ENCODE measurements at regions not wholly inside any gene's neighbourhood (a gene's known extent, or its start where the extent isn't known, plus 50 kb on each side); places are given as distances from the start of the nearest gene placed in this dataset.
A peak's percentile ranks its signal among the peaks of the same experiment; 100 is the strongest.

DNA sequence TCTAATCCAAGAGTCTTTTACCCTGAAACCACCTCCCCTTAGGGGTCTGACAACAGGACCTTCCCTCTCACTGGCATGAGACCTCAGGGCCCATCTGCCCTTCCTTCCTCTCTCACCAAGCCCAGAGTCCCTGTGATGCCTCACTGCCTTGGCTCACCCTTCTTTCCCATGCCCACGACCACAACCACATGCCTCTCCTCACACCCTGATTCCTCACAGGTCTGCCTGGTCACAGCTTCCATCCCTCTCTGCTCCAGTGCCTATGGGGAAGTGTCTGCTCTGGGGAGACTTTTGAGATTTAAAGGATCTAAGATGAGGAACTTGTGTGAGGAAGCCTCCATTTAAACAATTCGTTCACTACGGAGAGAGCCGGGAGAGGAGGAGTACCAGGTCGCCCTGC, 98.9 kb upstream of the SH3BP4 start:
- no peak for TF ChIP-seq FOXM1 (IDR thresholded peaks at IDR 0.05; ENCODE audit: borderline replicate concordance, low read depth)
- TF ChIP-seq, protein P1, sequence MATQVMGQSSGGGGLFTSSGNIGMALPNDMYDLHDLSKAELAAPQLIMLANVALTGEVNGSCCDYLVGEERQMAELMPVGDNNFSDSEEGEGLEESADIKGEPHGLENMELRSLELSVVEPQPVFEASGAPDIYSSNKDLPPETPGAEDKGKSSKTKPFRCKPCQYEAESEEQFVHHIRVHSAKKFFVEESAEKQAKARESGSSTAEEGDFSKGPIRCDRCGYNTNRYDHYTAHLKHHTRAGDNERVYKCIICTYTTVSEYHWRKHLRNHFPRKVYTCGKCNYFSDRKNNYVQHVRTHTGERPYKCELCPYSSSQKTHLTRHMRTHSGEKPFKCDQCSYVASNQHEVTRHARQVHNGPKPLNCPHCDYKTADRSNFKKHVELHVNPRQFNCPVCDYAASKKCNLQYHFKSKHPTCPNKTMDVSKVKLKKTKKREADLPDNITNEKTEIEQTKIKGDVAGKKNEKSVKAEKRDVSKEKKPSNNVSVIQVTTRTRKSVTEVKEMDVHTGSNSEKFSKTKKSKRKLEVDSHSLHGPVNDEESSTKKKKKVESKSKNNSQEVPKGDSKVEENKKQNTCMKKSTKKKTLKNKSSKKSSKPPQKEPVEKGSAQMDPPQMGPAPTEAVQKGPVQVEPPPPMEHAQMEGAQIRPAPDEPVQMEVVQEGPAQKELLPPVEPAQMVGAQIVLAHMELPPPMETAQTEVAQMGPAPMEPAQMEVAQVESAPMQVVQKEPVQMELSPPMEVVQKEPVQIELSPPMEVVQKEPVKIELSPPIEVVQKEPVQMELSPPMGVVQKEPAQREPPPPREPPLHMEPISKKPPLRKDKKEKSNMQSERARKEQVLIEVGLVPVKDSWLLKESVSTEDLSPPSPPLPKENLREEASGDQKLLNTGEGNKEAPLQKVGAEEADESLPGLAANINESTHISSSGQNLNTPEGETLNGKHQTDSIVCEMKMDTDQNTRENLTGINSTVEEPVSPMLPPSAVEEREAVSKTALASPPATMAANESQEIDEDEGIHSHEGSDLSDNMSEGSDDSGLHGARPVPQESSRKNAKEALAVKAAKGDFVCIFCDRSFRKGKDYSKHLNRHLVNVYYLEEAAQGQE (IDR thresholded peaks at IDR 0.05; ENCODE audit: low read depth): no peak
- TF ChIP-seq TAF1 (IDR thresholded peaks at IDR 0.05; ENCODE audit: low read depth): no peak
- no peak for TF ChIP-seq NFIC (IDR thresholded peaks at IDR 0.05)
- TF ChIP-seq EGR1 (IDR thresholded peaks at IDR 0.05): no peak

GRCh38 chr2:234852035-234852434, 99.8 kb upstream of the SH3BP4 start:
- TF ChIP-seq NFIC (IDR thresholded peaks at IDR 0.05) (no peak), USF1 (IDR thresholded peaks at IDR 0.05) (no peak), EP300 (IDR thresholded peaks at IDR 0.05; ENCODE audit: borderline replicate concordance) (no peak)

DNA sequence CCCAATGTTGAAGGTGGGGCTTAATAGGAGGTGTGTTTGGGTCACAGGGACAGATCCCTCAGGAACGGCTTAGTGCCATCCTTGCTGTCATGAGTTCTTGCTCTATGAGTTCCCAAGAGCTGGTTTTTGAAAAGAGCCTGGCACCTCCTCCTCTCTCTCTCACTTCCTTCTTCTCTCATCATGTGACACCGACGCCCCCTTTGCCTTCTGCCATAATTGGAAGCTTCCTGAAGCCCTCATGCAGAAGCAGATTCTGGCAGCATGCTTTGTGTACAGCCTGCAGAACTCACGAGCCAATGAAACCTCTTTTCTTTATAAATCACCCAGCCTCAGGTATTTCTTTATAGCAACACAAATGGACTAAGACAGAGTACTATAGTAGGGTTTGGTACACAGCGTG, 100.4 kb upstream of the SH3BP4 start:
- TF ChIP-seq YY1 (IDR thresholded peaks at IDR 0.05; ENCODE audit: low read depth) (no peak), USF1 (IDR thresholded peaks at IDR 0.05) (peak; percentile 72)

DNA sequence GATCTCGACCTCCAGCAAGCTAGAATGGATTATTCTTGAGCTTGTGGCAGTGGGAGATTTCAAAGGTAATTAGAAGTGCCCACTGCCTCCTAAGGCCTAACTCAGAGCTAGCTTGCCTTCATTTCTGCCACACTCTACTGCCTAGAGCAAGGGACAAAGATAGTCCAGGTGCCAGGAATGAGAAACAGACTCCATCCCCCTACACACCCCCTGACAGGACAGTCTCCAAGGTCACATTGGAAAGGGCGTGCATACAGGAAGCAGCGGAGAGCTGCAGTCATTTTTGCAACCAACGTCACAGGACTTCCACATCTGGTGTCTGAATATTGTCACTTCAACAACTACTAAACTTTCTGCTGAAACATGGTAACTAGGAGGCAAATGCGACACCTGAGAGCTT, 101.0 kb upstream of the SH3BP4 start:
- TF ChIP-seq CREB1 (IDR thresholded peaks at IDR 0.05; ENCODE audit: low read depth): no peak
- TF ChIP-seq EP300 (IDR thresholded peaks at IDR 0.05; ENCODE audit: borderline replicate concordance): no peak
- TF ChIP-seq RAD21 (IDR thresholded peaks at IDR 0.05; ENCODE audit: low read depth): no peak
- TF ChIP-seq YY1 (IDR thresholded peaks at IDR 0.05; ENCODE audit: low read depth): no peak
- no peak for TF ChIP-seq TAF1 (IDR thresholded peaks at IDR 0.05; ENCODE audit: low read depth)
- TF ChIP-seq CEBPB (IDR thresholded peaks at IDR 0.05): no peak

- TF ChIP-seq CREB1 (IDR thresholded peaks at IDR 0.05; ENCODE audit: low read depth) (no peak), YY1 (IDR thresholded peaks at IDR 0.05; ENCODE audit: low read depth) (no peak), TAF1 (IDR thresholded peaks at IDR 0.05; ENCODE audit: low read depth) (no peak), FOXM1 (IDR thresholded peaks at IDR 0.05; ENCODE audit: borderline replicate concordance, low read depth) (no peak), ZBTB7A (IDR thresholded peaks at IDR 0.05; ENCODE audit: low read depth) (no peak), RAD21 (IDR thresholded peaks at IDR 0.05; ENCODE audit: low read depth) (no peak), USF1 (IDR thresholded peaks at IDR 0.05) (no peak), CEBPB (IDR thresholded peaks at IDR 0.05) (no peak), EGR1 (IDR thresholded peaks at IDR 0.05) (no peak), EP300 (IDR thresholded peaks at IDR 0.05; ENCODE audit: borderline replicate concordance) (no peak), TEAD4 (IDR thresholded peaks at IDR 0.05) (no peak)
- TF ChIP-seq, protein P1 (IDR thresholded peaks at IDR 0.05; ENCODE audit: low read depth): no peak
Measured at GRCh38 chr2:234849678-234850077, 102.1 kb upstream of the SH3BP4 start.

GRCh38 chr2:234848578-234848977, 103.2 kb upstream of the SH3BP4 start:
- TF ChIP-seq TAF1 (IDR thresholded peaks at IDR 0.05; ENCODE audit: low read depth) (no peak), TCF12 (IDR thresholded peaks at IDR 0.05; ENCODE audit: low read depth) (no peak), USF1 (IDR thresholded peaks at IDR 0.05) (no peak), YY1 (IDR thresholded peaks at IDR 0.05; ENCODE audit: low read depth) (no peak), FOXM1 (IDR thresholded peaks at IDR 0.05; ENCODE audit: borderline replicate concordance, low read depth) (no peak), EGR1 (IDR thresholded peaks at IDR 0.05) (no peak), EP300 (IDR thresholded peaks at IDR 0.05; ENCODE audit: borderline replicate concordance) (no peak), ZBTB7A (IDR thresholded peaks at IDR 0.05; ENCODE audit: low read depth) (no peak), NFIC (IDR thresholded peaks at IDR 0.05) (no peak), RAD21 (IDR thresholded peaks at IDR 0.05; ENCODE audit: low read depth) (no peak), TEAD4 (IDR thresholded peaks at IDR 0.05) (no peak), CREB1 (IDR thresholded peaks at IDR 0.05; ENCODE audit: low read depth) (no peak), CEBPB (IDR thresholded peaks at IDR 0.05) (no peak)
- TF ChIP-seq, protein P1 (IDR thresholded peaks at IDR 0.05; ENCODE audit: low read depth): no peak
- TF ChIP-seq, protein P2, sequence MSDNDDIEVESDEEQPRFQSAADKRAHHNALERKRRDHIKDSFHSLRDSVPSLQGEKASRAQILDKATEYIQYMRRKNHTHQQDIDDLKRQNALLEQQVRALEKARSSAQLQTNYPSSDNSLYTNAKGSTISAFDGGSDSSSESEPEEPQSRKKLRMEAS (IDR thresholded peaks at IDR 0.05): no peak
